ENCODE measurements at regions not wholly inside any gene's neighbourhood (a gene's known extent, or its start where the extent isn't known, plus 50 kb on each side); places are given as distances from the start of the nearest gene placed in this dataset.

DNA sequence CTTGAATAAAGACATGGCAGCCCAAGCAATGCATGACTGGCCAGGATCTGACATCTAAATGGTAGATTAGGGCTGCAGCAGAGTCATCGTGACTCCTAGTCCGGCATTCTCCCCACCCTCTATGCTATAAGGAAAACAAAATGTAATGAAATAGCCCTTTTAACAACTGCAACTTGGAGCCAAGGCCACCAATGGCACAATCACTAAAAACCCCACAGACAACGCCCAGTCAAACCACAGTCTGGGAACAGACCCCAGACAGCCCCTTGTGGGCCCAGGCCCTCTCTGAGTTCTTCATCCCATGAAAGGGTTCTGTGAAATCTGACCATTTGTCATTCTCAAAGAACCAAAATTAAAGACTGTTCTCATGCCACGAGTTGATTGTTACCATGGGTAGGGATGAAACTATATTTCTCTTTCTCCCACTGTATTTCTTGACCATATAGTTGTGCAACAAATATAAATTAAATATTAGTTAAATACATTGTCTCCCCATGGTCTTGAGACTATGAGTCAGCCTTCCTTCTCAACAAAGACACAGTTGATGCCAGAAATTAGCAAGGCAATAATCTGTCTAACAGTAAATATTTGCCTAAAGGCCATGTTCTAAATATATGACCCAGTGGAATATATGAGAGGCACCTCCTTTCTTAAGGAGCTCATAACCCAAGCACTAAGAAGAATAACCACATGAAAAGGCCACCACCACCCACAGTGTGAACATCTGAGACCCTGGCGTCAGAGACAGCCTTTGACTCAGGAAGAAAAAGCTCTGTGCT lies 85.6 kb upstream of the SSTR4 start:
- no peaks in the 10 kb centered on the region for H3K4me1 ChIP-seq
- no peaks in the 10 kb centered on the region for H3K36me3 ChIP-seq
- peaks cover 0 to 4% (median 0%) of the 10 kb centered on the region in 4 donors for H3K9me3 ChIP-seq
- H3K27ac ChIP-seq (replicated peaks in 1 of 4), result no peak overlapping the region
- TF ChIP-seq EP300 (IDR thresholded peaks at IDR 0.05) (no peak), POLR2A (IDR thresholded peaks at IDR 0.05; ENCODE audit: low read depth) (no peak), POLR2AphosphoS5 (IDR thresholded peaks at IDR 0.05) (no peak), CTCF (IDR thresholded peaks at IDR 0.05) (no peak)
- peak; percentile 84 for DNase-seq (ENCODE audit: extremely low spot score)
- intact Hi-C loops (cut with DNase I), result no loop called here
- H3K27me3 ChIP-seq, result peaks cover 0 to 3% (median 0%) of the 10 kb centered on the region in 4 donors
- WGBS, result 72% methylated on average over 5 of the region's 5 CpGs
- H3K4me3 ChIP-seq, result no peak overlapping the region

DNA sequence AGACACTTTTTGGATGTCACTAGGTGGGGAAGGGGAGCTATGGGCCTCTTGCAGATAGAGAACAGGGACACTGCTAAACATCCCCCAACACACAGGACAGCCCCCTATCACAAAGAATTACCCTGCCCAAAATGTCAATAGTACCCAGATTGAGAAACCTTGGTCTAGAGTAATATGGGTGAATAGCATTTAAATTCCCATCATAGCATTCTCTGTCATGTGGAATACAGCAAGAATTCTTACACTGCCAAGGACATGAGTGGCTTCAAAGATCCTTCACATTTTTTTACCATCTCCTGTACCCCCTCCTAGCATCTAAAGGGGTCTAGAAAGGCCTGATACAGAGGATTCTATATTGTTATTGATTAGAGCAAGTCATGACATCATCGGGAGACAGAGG lies 83.1 kb upstream of the SSTR4 start:
- no peaks in the 10 kb centered on the region for H3K4me1 ChIP-seq
- H3K27ac ChIP-seq (replicated peaks in 1 of 4), result no peak overlapping the region
- H3K4me3 ChIP-seq, result no peak overlapping the region
- H3K9me3 ChIP-seq, result peaks cover 0 to 3% (median 0%) of the 10 kb centered on the region in 4 donors
- 92% methylated on average over 1 of the region's 1 CpG for WGBS
- H3K27me3 ChIP-seq, result peaks cover 0 to 3% (median 0%) of the 10 kb centered on the region in 4 donors
- DNase-seq (ENCODE audit: extremely low spot score), result no peak
- TF ChIP-seq POLR2A (IDR thresholded peaks at IDR 0.05; ENCODE audit: low read depth) (no peak), CTCF (IDR thresholded peaks at IDR 0.05) (no peak), EP300 (IDR thresholded peaks at IDR 0.05) (no peak), POLR2AphosphoS5 (IDR thresholded peaks at IDR 0.05) (no peak)
- H3K36me3 ChIP-seq, result no peaks in the 10 kb centered on the region
- intact Hi-C loops (cut with DNase I), result no loop called here

DNA sequence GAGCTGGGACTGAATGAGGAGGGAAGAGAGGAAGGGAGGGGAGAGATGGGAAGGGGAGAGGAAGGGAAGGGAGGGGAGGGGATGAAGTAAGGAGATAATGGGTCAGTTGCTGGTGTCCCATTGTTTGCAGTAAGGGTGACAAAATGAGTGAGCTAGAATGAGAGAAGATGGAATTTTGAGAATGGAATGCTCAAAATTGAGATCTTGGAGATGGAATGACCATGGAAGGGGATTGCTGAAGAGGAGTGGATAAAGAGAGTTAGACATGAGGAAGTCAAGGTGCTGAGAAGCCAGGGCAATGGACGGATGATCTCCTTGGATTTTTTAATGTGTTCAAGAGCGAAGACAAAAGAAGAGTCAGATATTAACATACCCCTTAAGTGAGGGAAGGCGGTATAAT lies 80.5 kb upstream of the SSTR4 start:
- TF ChIP-seq POLR2A (IDR thresholded peaks at IDR 0.05; ENCODE audit: low read depth), result no peak
- TF ChIP-seq EP300 (IDR thresholded peaks at IDR 0.05), result no peak
- TF ChIP-seq POLR2AphosphoS5 (IDR thresholded peaks at IDR 0.05), result no peak
- no peak for TF ChIP-seq CTCF (IDR thresholded peaks at IDR 0.05)
- 92% methylated on average over 3 of the region's 3 CpGs for WGBS
- no peaks in the 10 kb centered on the region for H3K4me1 ChIP-seq

DNA sequence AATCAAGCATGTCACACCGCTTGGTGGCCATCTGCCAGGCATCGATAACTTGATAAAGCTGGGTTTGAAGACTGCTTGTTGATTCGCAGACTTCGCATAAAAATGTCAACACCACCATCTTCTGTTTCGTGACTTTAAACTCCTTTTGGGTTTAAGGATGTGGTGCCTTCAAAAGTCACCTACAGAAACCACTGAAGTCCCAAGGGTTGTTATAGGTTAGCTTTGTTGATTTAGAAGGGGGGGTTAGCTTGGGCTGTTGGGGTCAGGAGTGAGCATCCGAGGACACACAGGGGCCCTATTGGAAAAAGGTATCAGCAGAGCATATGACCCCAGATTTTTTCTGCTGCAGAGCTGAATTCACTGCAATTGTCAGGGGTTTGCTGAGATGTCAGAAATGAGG lies 76.7 kb upstream of the SSTR4 start:
- DNase-seq (ENCODE audit: extremely low spot score), result peak; percentile 85
- no peak overlapping the region for H3K27ac ChIP-seq (replicated peaks in 1 of 4)
- H3K9me3 ChIP-seq, result no peaks in the 10 kb centered on the region
- TF ChIP-seq POLR2A (IDR thresholded peaks at IDR 0.05; ENCODE audit: low read depth), result no peak
- TF ChIP-seq CTCF (IDR thresholded peaks at IDR 0.05), result no peak
- no peak for TF ChIP-seq EP300 (IDR thresholded peaks at IDR 0.05)
- no peak for TF ChIP-seq POLR2AphosphoS5 (IDR thresholded peaks at IDR 0.05)
- H3K27me3 ChIP-seq, result no peaks in the 10 kb centered on the region
- H3K4me3 ChIP-seq, result no peak overlapping the region
- no peaks in the 10 kb centered on the region for H3K4me1 ChIP-seq
- intact Hi-C loops (cut with DNase I), result no loop called here
- H3K36me3 ChIP-seq, result no peaks in the 10 kb centered on the region
- WGBS, result 79% methylated on average over 6 of the region's 6 CpGs

More for the DNA sequence above, 80.5 kb upstream of the SSTR4 start:
- H3K9me3 ChIP-seq, result no peaks in the 10 kb centered on the region
- H3K36me3 ChIP-seq, result no peaks in the 10 kb centered on the region
- H3K27me3 ChIP-seq, result peaks cover 0 to 3% (median 0%) of the 10 kb centered on the region in 4 donors
- DNase-seq (ENCODE audit: extremely low spot score), result no peak
- intact Hi-C loops (cut with DNase I), result no loop called here
- H3K27ac ChIP-seq (replicated peaks in 1 of 4), result no peak overlapping the region
- no peak overlapping the region for H3K4me3 ChIP-seq
